Breast epithelium (tissue), 3 donors: ENCODE measurements at regions not wholly inside any gene's neighbourhood (a gene's known extent, or its start where the extent isn't known, plus 50 kb on each side); places are given as distances from the start of the nearest gene placed in this dataset.

ENCODE experiments used
- CTCF ChIP-seq, 3 donors: fragments of 450-650 bp; IDR thresholded peaks; one replicate each; pipeline ENCODE4 v1.5.1; 2016 to 2017; ENCODE audit warnings: antibody characterized with exemption in 3 of 3, mild to moderate bottlenecking in 3 of 3, moderate library complexity in 3 of 3
- POLR2AphosphoS5 ChIP-seq, 3 donors: sonication (generic); formaldehyde crosslinking; IDR thresholded peaks; one replicate each; pipeline ENCODE4 v1.6.1; 2017; ENCODE audit warnings: antibody characterized with exemption in 3 of 3

GRCh38 chr1:94660258-94660657 lies 118.7 kb upstream of the F3 start:
- TF ChIP-seq CTCF (IDR thresholded peaks at IDR 0.05): no peak
- TF ChIP-seq POLR2AphosphoS5 (IDR thresholded peaks at IDR 0.05): no peak
